ENCODE measurements at regions not wholly inside any gene's neighbourhood (a gene's known extent, or its start where the extent isn't known, plus 50 kb on each side); places are given as distances from the start of the nearest gene placed in this dataset.
A peak's percentile ranks its signal among the peaks of the same experiment; 100 is the strongest.
"Not testable (repeated sequence)": the region's sequence is repeated elsewhere in the genome, so short reads cannot be mapped to it uniquely, and the experiment has no call there.

- TF ChIP-seq, protein P1, sequence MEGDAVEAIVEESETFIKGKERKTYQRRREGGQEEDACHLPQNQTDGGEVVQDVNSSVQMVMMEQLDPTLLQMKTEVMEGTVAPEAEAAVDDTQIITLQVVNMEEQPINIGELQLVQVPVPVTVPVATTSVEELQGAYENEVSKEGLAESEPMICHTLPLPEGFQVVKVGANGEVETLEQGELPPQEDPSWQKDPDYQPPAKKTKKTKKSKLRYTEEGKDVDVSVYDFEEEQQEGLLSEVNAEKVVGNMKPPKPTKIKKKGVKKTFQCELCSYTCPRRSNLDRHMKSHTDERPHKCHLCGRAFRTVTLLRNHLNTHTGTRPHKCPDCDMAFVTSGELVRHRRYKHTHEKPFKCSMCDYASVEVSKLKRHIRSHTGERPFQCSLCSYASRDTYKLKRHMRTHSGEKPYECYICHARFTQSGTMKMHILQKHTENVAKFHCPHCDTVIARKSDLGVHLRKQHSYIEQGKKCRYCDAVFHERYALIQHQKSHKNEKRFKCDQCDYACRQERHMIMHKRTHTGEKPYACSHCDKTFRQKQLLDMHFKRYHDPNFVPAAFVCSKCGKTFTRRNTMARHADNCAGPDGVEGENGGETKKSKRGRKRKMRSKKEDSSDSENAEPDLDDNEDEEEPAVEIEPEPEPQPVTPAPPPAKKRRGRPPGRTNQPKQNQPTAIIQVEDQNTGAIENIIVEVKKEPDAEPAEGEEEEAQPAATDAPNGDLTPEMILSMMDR (conservative IDR thresholded peaks at IDR 0.05; ENCODE audit: low read depth, low read length): no peak
- H3K4me3 ChIP-seq (ENCODE audit: low read depth, low read length): no peak overlapping the region
- DNase-seq (ENCODE audit: low read depth): no peak
Observed at GRCh38 chr18:8882632-8883408, 177.5 kb downstream of the MTCL1 start.

DNA sequence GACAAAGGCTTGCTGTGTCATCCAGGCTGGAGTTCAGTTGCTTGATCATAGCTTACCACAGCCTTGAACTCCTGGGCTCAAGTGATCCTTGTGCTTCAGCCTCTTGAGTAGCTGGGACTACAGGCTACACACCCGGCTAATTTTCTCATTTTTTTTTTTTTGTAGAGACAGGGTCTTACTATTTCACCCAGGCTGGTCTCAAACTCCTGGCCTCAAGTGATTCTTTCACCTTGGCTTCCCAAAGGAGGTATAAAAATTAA lies 178.0 kb downstream of the MTCL1 start:
- DNase-seq (ENCODE audit: low read depth): no peak
- TF ChIP-seq, protein P1 (conservative IDR thresholded peaks at IDR 0.05; ENCODE audit: low read depth, low read length): no peak
- no peak overlapping the region for H3K4me3 ChIP-seq (ENCODE audit: low read depth, low read length)

GRCh38 chr18:8887877-8888276 lies 182.5 kb downstream of the MTCL1 start:
- not testable (repeated sequence) for DNase-seq (ENCODE audit: low read depth); H3K4me3 ChIP-seq (ENCODE audit: low read depth, low read length)

DNA sequence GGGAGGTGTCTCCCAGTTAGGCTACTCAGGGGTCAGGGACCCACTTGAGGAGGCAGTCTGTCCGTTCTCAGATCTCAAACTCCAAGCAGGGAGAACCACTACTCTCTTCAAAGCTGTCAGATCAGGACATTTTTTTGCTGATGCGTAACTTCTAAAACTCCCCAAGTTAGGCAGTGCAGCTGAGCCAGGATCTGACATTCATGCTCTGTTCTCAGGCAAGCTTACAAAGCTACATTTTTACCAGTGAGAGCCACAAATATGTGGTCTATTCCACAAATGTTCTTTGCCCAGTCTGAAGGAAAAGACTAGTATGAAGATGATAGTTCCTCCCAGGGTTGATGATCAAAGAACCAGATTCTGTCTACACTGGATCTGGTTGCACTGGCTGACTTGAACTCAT lies 184.1 kb downstream of the MTCL1 start:
- no peak overlapping the region for H3K4me3 ChIP-seq (ENCODE audit: low read depth, low read length)
- peak; percentile 73 for DNase-seq (ENCODE audit: low read depth)

DNA sequence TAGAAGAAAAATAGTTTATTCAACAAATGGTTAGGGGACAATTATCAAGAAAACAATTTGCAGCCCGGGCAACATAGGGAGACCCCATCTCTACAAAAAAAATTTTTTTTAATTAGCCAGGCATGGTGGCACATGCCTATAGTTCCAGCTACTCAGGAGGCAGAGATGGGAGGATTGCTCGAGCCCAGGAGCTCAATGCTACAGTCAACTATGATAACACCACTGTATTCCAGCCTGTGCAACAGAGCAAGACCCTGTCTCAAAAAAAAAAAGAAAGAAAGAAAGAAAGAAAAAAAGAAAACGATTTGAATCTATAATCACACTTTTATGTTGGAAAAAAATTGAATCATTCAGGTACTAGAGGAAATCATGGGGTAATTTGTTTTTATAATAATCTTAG lies 185.1 kb downstream of the MTCL1 start:
- DNase-seq (ENCODE audit: low read depth); H3K4me3 ChIP-seq (ENCODE audit: low read depth, low read length): not testable (repeated sequence)

More for the DNA sequence above, 184.1 kb downstream of the MTCL1 start:
- TF ChIP-seq, protein P1 (conservative IDR thresholded peaks at IDR 0.05; ENCODE audit: low read depth, low read length): no peak

DNA sequence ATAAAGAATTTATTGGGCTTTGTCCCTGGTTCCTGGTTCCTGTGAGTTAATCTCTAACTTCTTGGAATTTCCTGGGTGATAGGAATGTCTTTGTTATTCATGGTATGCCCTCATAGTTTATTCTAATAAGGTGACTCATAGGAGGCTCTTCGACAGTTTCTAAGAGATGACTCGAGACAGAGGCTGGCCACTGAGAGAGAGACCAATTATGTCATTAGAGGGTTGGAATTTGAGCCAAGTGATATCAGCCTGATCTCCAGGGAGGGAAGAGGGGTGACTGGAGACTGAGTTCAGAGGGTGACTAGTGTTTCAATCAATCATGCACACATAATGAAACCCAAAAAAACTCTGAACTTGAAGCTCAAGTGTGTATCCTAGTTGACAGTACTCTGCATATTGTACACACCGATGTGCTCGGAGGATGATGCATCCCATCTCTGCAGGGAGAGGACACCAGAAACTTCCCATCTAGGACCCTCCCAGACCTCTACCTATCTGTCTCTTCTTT lies 185.7 kb downstream of the MTCL1 start:
- TF ChIP-seq, protein P1 (conservative IDR thresholded peaks at IDR 0.05; ENCODE audit: low read depth, low read length): no peak
- DNase-seq (ENCODE audit: low read depth): peak; percentile 85

GRCh38 chr18:8893221-8893620 lies 187.9 kb downstream of the MTCL1 start:
- TF ChIP-seq, protein P1 (conservative IDR thresholded peaks at IDR 0.05; ENCODE audit: low read depth, low read length): no peak
- DNase-seq (ENCODE audit: low read depth): no peak
- no peak overlapping the region for H3K4me3 ChIP-seq (ENCODE audit: low read depth, low read length)

More for the DNA sequence above, 185.7 kb downstream of the MTCL1 start:
- H3K4me3 ChIP-seq (ENCODE audit: low read depth, low read length): no peak overlapping the region

DNA sequence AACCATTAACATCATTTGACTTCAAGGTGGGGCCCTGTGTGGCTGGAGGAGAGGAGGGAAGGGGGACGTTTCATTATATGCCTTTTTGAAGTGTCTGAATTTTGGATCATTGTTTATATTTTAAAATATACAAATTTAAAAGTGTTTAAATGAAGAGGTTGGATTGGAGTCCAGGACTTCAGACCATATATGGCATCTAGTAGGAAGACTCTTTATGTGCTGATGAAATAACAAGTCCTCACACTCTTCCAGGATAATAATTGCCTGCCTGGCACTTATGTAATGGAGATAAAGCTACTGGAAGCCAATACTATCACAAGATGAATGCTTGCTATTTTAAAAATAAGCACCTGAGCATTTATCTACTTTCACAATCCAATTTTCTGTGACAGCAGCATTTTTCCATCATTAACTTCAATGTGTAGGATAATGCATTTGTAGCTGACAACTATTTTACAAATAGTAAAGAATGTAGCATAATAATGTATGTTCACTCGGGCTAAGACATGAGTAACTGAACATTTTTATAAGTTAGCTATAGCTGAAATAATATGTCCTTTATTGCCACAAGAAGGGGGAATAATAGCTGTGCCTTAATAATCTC lies 188.4 kb downstream of the MTCL1 start:
- H3K4me3 ChIP-seq (ENCODE audit: low read depth, low read length): no peak overlapping the region
- TF ChIP-seq, protein P1 (conservative IDR thresholded peaks at IDR 0.05; ENCODE audit: low read depth, low read length): no peak
- DNase-seq (ENCODE audit: low read depth): no peak

Data from choroid plexus epithelial cell (primary cell).